Lower leg skin (tissue), 3 donors: ENCODE measurements at regions not wholly inside any gene's neighbourhood (a gene's known extent, or its start where the extent isn't known, plus 50 kb on each side); places are given as distances from the start of the nearest gene placed in this dataset.

Source experiments
- CTCF ChIP-seq, 3 donors: fragments of 450-650 bp; IDR thresholded peaks; one replicate each; pipeline ENCODE4 v1.5.1; 2016; ENCODE audit warnings: antibody characterized with exemption in 3 of 3, mild to moderate bottlenecking in 3 of 3, moderate library complexity in 2 of 3
- POLR2A ChIP-seq, 2 donors: fragments of 450-650 bp; IDR thresholded peaks; one replicate each; pipeline ENCODE4 v1.6.1; 2016 to 2017; ENCODE audit warnings: antibody characterized with exemption in 2 of 2, mild to moderate bottlenecking in 1 of 2, moderate library complexity in 1 of 2

GRCh38 chr13:55263045-55263444, 1877.7 kb upstream of the PRR20A start:
- TF ChIP-seq POLR2A (IDR thresholded peaks at IDR 0.05) = no peak
- no peak for TF ChIP-seq CTCF (IDR thresholded peaks at IDR 0.05)
